ENCODE measurements at regions not wholly inside any gene's neighbourhood (a gene's known extent, or its start where the extent isn't known, plus 50 kb on each side); places are given as distances from the start of the nearest gene placed in this dataset.

GRCh38 chr3:72559385-72559784 lies 288.9 kb downstream of the SHQ1 start:
- Histone ChIP-seq H3K27ac (no peak overlapping the region), H3K4me3 (no peak overlapping the region), H3K9me3 (no peaks in the 10 kb centered on the region), H3K27me3 (no peaks in the 10 kb centered on the region), H3K4me1 (no peaks in the 10 kb centered on the region), H3K36me3 (no peaks in the 10 kb centered on the region)
- DNase-seq, result no peak
- TF ChIP-seq POLR2A (IDR thresholded peaks at IDR 0.05) (no peak), CTCF (IDR thresholded peaks at IDR 0.05) (no peak), POLR2AphosphoS5 (IDR thresholded peaks at IDR 0.05) (no peak), EP300 (IDR thresholded peaks at IDR 0.05; ENCODE audit: low read depth) (no peak)
- WGBS, 2 donors (ENCODE audit: low coverage in 1 of 2), result 56 to 75% methylated on average over 1 to 3 of the region's 3 CpGs
- in situ Hi-C loops (cut with MboI; ENCODE audit: low pct_ligation_motif_present in 1 of 4, low pct_unique_long_range_greater_than_20kb in 1 of 4, low sequenced_read_pairs in 3 of 4), result no loop called here
- intact Hi-C loops (cut with DNase I; ENCODE audit: low total_unique reads), result no loop called here

GRCh38 chr3:72558001-72558400 lies 290.2 kb downstream of the SHQ1 start:
- TF ChIP-seq POLR2A (IDR thresholded peaks at IDR 0.05), result no peak
- no peak for TF ChIP-seq POLR2AphosphoS5 (IDR thresholded peaks at IDR 0.05)
- no peak for TF ChIP-seq CTCF (IDR thresholded peaks at IDR 0.05)
- no peak for TF ChIP-seq EP300 (IDR thresholded peaks at IDR 0.05; ENCODE audit: low read depth)
- no peak for DNase-seq
- Histone ChIP-seq H3K27me3 (no peaks in the 10 kb centered on the region), H3K4me3 (no peak overlapping the region), H3K9me3 (no peaks in the 10 kb centered on the region), H3K4me1 (no peaks in the 10 kb centered on the region), H3K36me3 (no peaks in the 10 kb centered on the region), H3K27ac (no peak overlapping the region)
- in situ Hi-C loops (cut with MboI; ENCODE audit: low pct_ligation_motif_present in 1 of 4, low pct_unique_long_range_greater_than_20kb in 1 of 4, low sequenced_read_pairs in 3 of 4), result no loop called here
- intact Hi-C loops (cut with DNase I; ENCODE audit: low total_unique reads), result no loop called here
- WGBS, 2 donors (ENCODE audit: low coverage in 1 of 2), result 50 to 63% methylated on average over 3 of the region's 3 CpGs

- no peaks in the 10 kb centered on the region for H3K27me3 ChIP-seq
- no peaks in the 10 kb centered on the region for H3K4me1 ChIP-seq
- intact Hi-C loops (cut with DNase I; ENCODE audit: low total_unique reads) (no loop called here), in situ Hi-C loops (cut with MboI; ENCODE audit: low pct_ligation_motif_present in 1 of 4, low pct_unique_long_range_greater_than_20kb in 1 of 4, low sequenced_read_pairs in 3 of 4) (no loop called here)
- H3K9me3 ChIP-seq, result no peaks in the 10 kb centered on the region
- H3K4me3 ChIP-seq, result no peak overlapping the region
- DNase-seq, result no peak
- H3K36me3 ChIP-seq, result no peaks in the 10 kb centered on the region
- TF ChIP-seq EP300 (IDR thresholded peaks at IDR 0.05; ENCODE audit: low read depth) (no peak), POLR2A (IDR thresholded peaks at IDR 0.05) (no peak), POLR2AphosphoS5 (IDR thresholded peaks at IDR 0.05) (no peak), CTCF (IDR thresholded peaks at IDR 0.05) (no peak)
- H3K27ac ChIP-seq, result no peak overlapping the region
- WGBS, 2 donors (ENCODE audit: low coverage in 1 of 2), result 98% methylated on average over 4 of the region's 4 CpGs; no CpG with 5 or more reads in 1 of the 2 donors
These were observed 292.5 kb downstream of the SHQ1 start for GRCh38 chr3:72555714-72556113.

GRCh38 chr3:72554689-72555088 lies 293.6 kb downstream of the SHQ1 start:
- 78 to 90% methylated on average over 4 of the region's 4 CpGs for WGBS, 2 donors (ENCODE audit: low coverage in 1 of 2)
- TF ChIP-seq POLR2A (IDR thresholded peaks at IDR 0.05), result no peak
- TF ChIP-seq CTCF (IDR thresholded peaks at IDR 0.05), result no peak
- no peak for TF ChIP-seq POLR2AphosphoS5 (IDR thresholded peaks at IDR 0.05)
- no peak for TF ChIP-seq EP300 (IDR thresholded peaks at IDR 0.05; ENCODE audit: low read depth)
- no peak overlapping the region for H3K4me3 ChIP-seq
- in situ Hi-C loops (cut with MboI; ENCODE audit: low pct_ligation_motif_present in 1 of 4, low pct_unique_long_range_greater_than_20kb in 1 of 4, low sequenced_read_pairs in 3 of 4), result no loop called here
- H3K4me1 ChIP-seq, result peaks cover 0 to 7% (median 0%) of the 10 kb centered on the region in 4 donors
- no peaks in the 10 kb centered on the region for H3K27me3 ChIP-seq
- no peak overlapping the region for H3K27ac ChIP-seq
- H3K36me3 ChIP-seq, result no peaks in the 10 kb centered on the region
- intact Hi-C loops (cut with DNase I; ENCODE audit: low total_unique reads), result no loop called here
- no peak for DNase-seq
- no peaks in the 10 kb centered on the region for H3K9me3 ChIP-seq

Data from transverse colon (tissue), 4 donors.